SK-N-SH treated with all-trans-retinoic acid at 6 μM for 48 hours (cell line): ENCODE measurements at regions not wholly inside any gene's neighbourhood (a gene's known extent, or its start where the extent isn't known, plus 50 kb on each side); places are given as distances from the start of the nearest gene placed in this dataset.
A peak's percentile ranks its signal among the peaks of the same experiment; 100 is the strongest.

Experiments used
- ATAC-seq: fragments of 200-7000 bp; cut with Tn5 transposase; 3 replicates; pipeline ENCODE4 v1.9.1; 2020; ENCODE audit warnings: mild to moderate bottlenecking, moderate library complexity
- ARNTL ChIP-seq: fragments of 450-650 bp; formaldehyde crosslinking; IDR thresholded peaks from 2 replicates; pipeline ENCODE4 v1.5.0; 2020; ENCODE audit warnings: low read depth, mild to moderate bottlenecking, moderate library complexity, borderline replicate concordance
- BACH2 ChIP-seq: fragments of 250-450 bp; sonication (Bioruptor Pico); IDR thresholded peaks from 2 replicates; pipeline ENCODE4 v1.9.0; 2021; ENCODE audit warnings: mild to moderate bottlenecking, borderline replicate concordance
- CREB5 ChIP-seq: fragments of 250-450 bp; sonication (Bioruptor Pico); IDR thresholded peaks from 2 replicates; pipeline ENCODE4 v1.5.1; 2020; ENCODE audit warnings: low read depth, mild to moderate bottlenecking, moderate library complexity
- CSDC2 ChIP-seq: fragments of 250-450 bp; sonication (Bioruptor Pico); IDR thresholded peaks from 2 replicates; pipeline ENCODE4 v1.5.0; 2020; ENCODE audit warnings: mild to moderate bottlenecking, moderate library complexity
- GLIS3 ChIP-seq: fragments of 250-450 bp; sonication (Bioruptor Pico); IDR thresholded peaks from 2 replicates; pipeline ENCODE4 v1.5.0; 2020; ENCODE audit warnings: mild to moderate bottlenecking, moderate library complexity
- ISL1 ChIP-seq: fragments of 250-450 bp; sonication (Bioruptor Pico); IDR thresholded peaks from 2 replicates; pipeline ENCODE4 v2.1.2; 2022; ENCODE audit warnings: mild to moderate bottlenecking, moderate library complexity
- OSR1 ChIP-seq: fragments of 250-450 bp; sonication (Bioruptor Pico); IDR thresholded peaks from 2 replicates; pipeline ENCODE4 v1.8.0; 2022; ENCODE audit warnings: moderate library complexity, mild to moderate bottlenecking, inconsistent platforms
- PATZ1 ChIP-seq: fragments of 250-450 bp; sonication (Bioruptor Pico); IDR thresholded peaks from 2 replicates; pipeline ENCODE4 v1.8.0; 2020; ENCODE audit warnings: mild to moderate bottlenecking, moderate library complexity, borderline replicate concordance
- PPARA ChIP-seq: fragments of 250-450 bp; sonication (Bioruptor Pico); IDR thresholded peaks from 2 replicates; pipeline ENCODE4 v1.5.0; 2020; ENCODE audit warnings: mild to moderate bottlenecking, borderline replicate concordance
- RARB ChIP-seq: fragments of 250-450 bp; sonication (Bioruptor Pico); IDR thresholded peaks from 2 replicates; pipeline ENCODE4 v1.8.0; 2021; ENCODE audit warnings: mild to moderate bottlenecking, moderate library complexity
- SNAI2 ChIP-seq: fragments of 250-450 bp; sonication (Bioruptor Pico); IDR thresholded peaks from 2 replicates; pipeline ENCODE4 v1.5.0; 2020; ENCODE audit warnings: mild to moderate bottlenecking, moderate library complexity
- TCF4 ChIP-seq: fragments of 250-450 bp; sonication (Bioruptor Pico); IDR thresholded peaks from 2 replicates; pipeline ENCODE4 v1.8.0; 2021; ENCODE audit warnings: mild to moderate bottlenecking, moderate library complexity, borderline replicate concordance
- TSHZ2 ChIP-seq: fragments of 250-450 bp; sonication (Bioruptor Pico); IDR thresholded peaks from 2 replicates; pipeline ENCODE4 v1.5.0; 2020; ENCODE audit warnings: mild to moderate bottlenecking, moderate library complexity
- ZC3H10 ChIP-seq: fragments of 250-450 bp; sonication (Bioruptor Pico); IDR thresholded peaks from 2 replicates; pipeline ENCODE4 v1.5.1; 2021; ENCODE audit warnings: mild to moderate bottlenecking, moderate library complexity
- ZFP3 ChIP-seq: fragments of 250-450 bp; sonication (Bioruptor Pico); IDR thresholded peaks from 2 replicates; pipeline ENCODE4 v1.5.0; 2020; ENCODE audit warnings: mild to moderate bottlenecking, moderate library complexity
- ZNF565 ChIP-seq: fragments of 450-650 bp; formaldehyde crosslinking; conservative IDR thresholded peaks from 2 replicates; pipeline ENCODE4 v1.5.0; 2020; ENCODE audit warnings: low read depth, mild to moderate bottlenecking, moderate library complexity
- ZNF70 ChIP-seq: fragments of 450-650 bp; formaldehyde crosslinking; IDR thresholded peaks from 2 replicates; pipeline ENCODE4 v1.5.0; 2020; ENCODE audit warnings: mild to moderate bottlenecking, moderate library complexity
- ZNF8 ChIP-seq: fragments of 450-650 bp; formaldehyde crosslinking; IDR thresholded peaks from 2 replicates; pipeline ENCODE4 v1.5.0; 2020; ENCODE audit warnings: mild to moderate bottlenecking, moderate library complexity

DNA sequence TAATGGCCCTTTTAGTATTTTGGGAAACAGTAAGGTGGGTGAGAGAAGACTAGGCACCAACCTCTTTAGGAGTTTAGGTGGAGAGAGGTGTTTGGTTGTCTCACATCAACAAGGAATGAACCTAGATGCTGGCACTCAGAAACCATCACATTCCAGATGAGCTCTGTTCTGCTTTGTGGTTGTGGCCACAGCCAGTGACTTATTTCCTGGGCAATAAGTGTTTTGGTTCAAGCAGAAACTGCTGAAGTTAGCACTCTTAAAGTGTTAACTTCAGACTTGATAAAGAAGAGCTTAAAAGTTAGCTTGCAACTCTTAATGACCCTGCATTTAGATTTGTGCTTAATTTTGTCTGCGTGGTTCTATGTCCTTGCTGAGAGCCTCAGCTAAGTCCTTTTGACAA, 929.2 kb downstream of the SLC4A3 start:
- TF ChIP-seq ZC3H10 (CRISPR knock-in tag) (no peak), ZNF70 (no peak), ZFP3 (CRISPR knock-in tag) (no peak), OSR1 (CRISPR knock-in tag) (no peak), CSDC2 (CRISPR knock-in tag) (no peak), ZNF8 (CRISPR knock-in tag) (no peak), ISL1 (CRISPR knock-in tag) (no peak), CREB5 (no peak)
- peak; percentile 66; the same call in 2 of the 3 replicates for ATAC-seq

GRCh38 chr2:220560192-220560591, 932.8 kb downstream of the SLC4A3 start:
- TF ChIP-seq PATZ1 (CRISPR knock-in tag) = no peak
- TF ChIP-seq CSDC2 (CRISPR knock-in tag) = no peak
- TF ChIP-seq ISL1 (CRISPR knock-in tag) = no peak
- TF ChIP-seq ZNF8 (CRISPR knock-in tag) = no peak
- no peak for TF ChIP-seq SNAI2 (CRISPR knock-in tag)
- TF ChIP-seq RARB = no peak
- no peak for TF ChIP-seq ZNF565 (CRISPR knock-in tag)
- TF ChIP-seq TSHZ2 = no peak
- no peak for TF ChIP-seq ZFP3 (CRISPR knock-in tag)
- TF ChIP-seq OSR1 (CRISPR knock-in tag) = no peak
- TF ChIP-seq PPARA (CRISPR knock-in tag) = no peak
- no peak for TF ChIP-seq CREB5
- no peak for TF ChIP-seq ZNF70
- ATAC-seq = no peak

- no peak for ATAC-seq
- TF ChIP-seq GLIS3 (CRISPR knock-in tag) (no peak), ZC3H10 (CRISPR knock-in tag) (no peak), ZNF565 (CRISPR knock-in tag) (no peak), BACH2 (no peak)
- TF ChIP-seq, all 23 proteins: peak for 0
Measured at GRCh38 chr2:220562375-220563140, 935.1 kb downstream of the SLC4A3 start.

GRCh38 chr2:220568296-220568695, 940.9 kb downstream of the SLC4A3 start:
- no peak for ATAC-seq

More at GRCh38 chr2:220568296-220568695, 940.9 kb downstream of the SLC4A3 start:
- TF ChIP-seq CREB5 (no peak), ARNTL (no peak), TCF4 (CRISPR knock-in tag) (no peak), OSR1 (CRISPR knock-in tag) (no peak), BACH2 (no peak), ZNF70 (no peak), TSHZ2 (no peak), ZNF8 (CRISPR knock-in tag) (no peak), PPARA (CRISPR knock-in tag) (no peak), CSDC2 (CRISPR knock-in tag) (no peak), RARB (no peak), ISL1 (CRISPR knock-in tag) (no peak), SNAI2 (CRISPR knock-in tag) (no peak), PATZ1 (CRISPR knock-in tag) (no peak), ZFP3 (CRISPR knock-in tag) (no peak), ZC3H10 (CRISPR knock-in tag) (no peak)
- TF ChIP-seq, all 23 proteins: peak for 0
